NB4 (cell line): ENCODE measurements at regions not wholly inside any gene's neighbourhood (a gene's known extent, or its start where the extent isn't known, plus 50 kb on each side); places are given as distances from the start of the nearest gene placed in this dataset.

ENCODE experiments used
- MAX ChIP-seq: IDR thresholded peaks from 2 replicates; pipeline ENCODE4 v1.6.1; 2011; ENCODE audit warnings: low read depth, low read length
- POLR2A ChIP-seq: IDR thresholded peaks from 2 replicates; pipeline ENCODE4 v1.6.1; 2011; ENCODE audit warnings: mild to moderate bottlenecking; ENCODE audit not compliant: insufficient read length; ENCODE audit errors: extremely low read depth
- TF ChIP-seq, protein P1 (sequence below): IDR thresholded peaks from one replicate; pipeline ENCODE4 v1.5.1; 2012; ENCODE audit warnings: low read depth, low read length

GRCh38 chr1:61028136-61028535, 54.2 kb upstream of the NFIA start:
- TF ChIP-seq POLR2A (no peak), MAX (no peak)
- TF ChIP-seq, protein P1, sequence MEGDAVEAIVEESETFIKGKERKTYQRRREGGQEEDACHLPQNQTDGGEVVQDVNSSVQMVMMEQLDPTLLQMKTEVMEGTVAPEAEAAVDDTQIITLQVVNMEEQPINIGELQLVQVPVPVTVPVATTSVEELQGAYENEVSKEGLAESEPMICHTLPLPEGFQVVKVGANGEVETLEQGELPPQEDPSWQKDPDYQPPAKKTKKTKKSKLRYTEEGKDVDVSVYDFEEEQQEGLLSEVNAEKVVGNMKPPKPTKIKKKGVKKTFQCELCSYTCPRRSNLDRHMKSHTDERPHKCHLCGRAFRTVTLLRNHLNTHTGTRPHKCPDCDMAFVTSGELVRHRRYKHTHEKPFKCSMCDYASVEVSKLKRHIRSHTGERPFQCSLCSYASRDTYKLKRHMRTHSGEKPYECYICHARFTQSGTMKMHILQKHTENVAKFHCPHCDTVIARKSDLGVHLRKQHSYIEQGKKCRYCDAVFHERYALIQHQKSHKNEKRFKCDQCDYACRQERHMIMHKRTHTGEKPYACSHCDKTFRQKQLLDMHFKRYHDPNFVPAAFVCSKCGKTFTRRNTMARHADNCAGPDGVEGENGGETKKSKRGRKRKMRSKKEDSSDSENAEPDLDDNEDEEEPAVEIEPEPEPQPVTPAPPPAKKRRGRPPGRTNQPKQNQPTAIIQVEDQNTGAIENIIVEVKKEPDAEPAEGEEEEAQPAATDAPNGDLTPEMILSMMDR: no peak
